GM21390 (cell line): ENCODE measurements at regions not wholly inside any gene's neighbourhood (a gene's known extent, or its start where the extent isn't known, plus 50 kb on each side); places are given as distances from the start of the nearest gene placed in this dataset.

Experiments
- ATAC-seq: cut with Tn5 transposase; IDR thresholded peaks from one replicate; pipeline ENCODE4 v1.9.1; 2021; ENCODE audit not compliant: unreplicated experiment

DNA sequence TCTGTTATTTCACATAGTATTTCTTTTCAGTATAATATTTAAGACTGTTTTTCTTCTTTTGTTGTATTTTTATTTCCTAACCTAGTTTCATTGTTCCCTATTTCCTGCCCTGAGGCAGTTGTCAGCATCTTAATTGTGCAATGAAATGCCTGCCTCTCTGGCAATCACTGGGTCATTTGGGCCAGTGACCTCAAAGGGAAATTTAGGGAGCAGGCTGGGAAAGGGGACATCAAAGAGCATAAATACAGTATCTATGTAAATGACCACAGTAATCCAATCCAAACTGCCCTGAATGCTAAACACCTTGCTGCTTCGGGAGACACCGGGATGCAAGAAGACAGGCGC, 147.8 kb downstream of the TLR5 start:
- no peak for ATAC-seq

DNA sequence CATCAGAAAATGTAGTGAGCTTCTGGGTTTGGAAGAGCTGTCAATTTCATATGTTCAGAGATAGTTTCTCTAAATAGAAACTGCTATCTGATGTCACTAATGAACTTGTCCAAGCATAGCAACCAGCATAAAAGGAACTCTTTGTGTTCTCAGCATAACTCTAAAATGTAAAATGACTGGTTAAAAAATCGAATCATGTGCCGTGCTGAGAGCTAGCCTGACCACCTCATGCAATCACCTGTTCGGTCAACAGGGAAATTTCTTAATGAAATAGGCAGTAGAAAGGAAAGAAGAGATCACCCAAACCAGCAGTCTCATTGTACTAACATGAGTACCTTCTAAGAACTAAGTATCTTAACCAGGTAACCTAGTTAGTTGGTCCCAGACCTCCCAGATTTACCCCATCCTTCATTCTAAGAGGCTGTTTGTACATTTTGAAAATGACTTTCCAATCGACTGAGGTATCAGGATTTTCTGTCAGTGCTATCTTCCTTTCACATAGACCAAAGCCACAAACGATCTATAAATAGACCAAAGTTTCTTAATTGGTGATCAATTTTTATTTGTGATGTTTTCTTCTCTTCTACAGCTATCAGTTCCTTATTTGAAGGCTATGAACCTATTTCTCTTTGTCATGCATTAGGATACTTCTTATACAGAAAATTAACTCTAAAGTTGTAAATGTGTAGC, 147.3 kb downstream of the TLR5 start:
- peak; percentile 45 for ATAC-seq

DNA sequence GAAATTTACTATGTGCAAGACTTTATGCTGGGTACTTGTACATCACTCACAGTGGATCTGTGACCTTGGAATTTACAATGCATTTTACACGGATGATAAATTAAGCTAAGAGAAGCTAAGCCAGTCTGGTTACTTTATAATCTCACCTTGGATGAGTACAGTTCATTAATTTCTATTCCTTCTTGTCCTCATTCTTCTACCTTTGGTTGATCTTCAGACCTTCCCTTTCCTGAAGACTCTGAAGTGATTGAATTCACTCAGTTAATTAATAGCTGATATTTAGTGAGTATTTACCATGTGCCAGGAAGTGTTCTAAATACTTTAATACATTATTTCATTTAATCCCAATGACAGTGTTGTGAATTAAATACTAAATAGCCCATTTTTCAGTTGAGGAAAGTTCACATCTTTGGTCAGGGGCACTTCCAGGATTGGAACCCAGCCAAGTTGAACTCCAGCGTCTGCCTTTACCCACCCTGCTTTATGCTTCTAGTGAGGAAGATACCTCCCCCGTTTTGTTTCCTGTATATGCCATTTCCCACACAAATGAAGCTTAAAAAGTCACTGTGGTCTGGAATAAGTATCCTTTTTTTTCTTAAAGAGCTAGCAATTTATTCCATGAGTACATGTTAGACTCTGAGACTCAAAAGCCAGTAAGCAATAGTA, 146.6 kb downstream of the TLR5 start:
- ATAC-seq, result no peak

DNA sequence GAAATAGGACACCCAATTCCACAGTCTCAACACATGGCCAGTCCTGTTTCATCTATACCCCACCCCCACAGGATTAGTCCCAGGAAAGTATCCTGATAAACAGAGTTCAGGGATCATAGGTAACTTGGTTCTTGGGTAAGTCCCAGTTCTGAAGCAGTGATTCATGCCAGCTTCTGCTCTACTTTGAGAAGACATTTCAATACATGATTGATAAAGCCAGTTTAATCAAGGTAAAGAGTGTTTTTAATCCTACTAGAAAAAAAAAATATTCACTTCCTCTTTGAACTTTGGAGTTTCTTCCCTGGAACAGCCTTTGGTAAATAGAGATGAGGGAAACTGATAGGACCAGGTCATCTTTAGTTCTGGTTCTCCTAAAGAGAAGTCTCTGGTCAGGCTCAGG, 142.4 kb downstream of the TLR5 start:
- no peak for ATAC-seq

DNA sequence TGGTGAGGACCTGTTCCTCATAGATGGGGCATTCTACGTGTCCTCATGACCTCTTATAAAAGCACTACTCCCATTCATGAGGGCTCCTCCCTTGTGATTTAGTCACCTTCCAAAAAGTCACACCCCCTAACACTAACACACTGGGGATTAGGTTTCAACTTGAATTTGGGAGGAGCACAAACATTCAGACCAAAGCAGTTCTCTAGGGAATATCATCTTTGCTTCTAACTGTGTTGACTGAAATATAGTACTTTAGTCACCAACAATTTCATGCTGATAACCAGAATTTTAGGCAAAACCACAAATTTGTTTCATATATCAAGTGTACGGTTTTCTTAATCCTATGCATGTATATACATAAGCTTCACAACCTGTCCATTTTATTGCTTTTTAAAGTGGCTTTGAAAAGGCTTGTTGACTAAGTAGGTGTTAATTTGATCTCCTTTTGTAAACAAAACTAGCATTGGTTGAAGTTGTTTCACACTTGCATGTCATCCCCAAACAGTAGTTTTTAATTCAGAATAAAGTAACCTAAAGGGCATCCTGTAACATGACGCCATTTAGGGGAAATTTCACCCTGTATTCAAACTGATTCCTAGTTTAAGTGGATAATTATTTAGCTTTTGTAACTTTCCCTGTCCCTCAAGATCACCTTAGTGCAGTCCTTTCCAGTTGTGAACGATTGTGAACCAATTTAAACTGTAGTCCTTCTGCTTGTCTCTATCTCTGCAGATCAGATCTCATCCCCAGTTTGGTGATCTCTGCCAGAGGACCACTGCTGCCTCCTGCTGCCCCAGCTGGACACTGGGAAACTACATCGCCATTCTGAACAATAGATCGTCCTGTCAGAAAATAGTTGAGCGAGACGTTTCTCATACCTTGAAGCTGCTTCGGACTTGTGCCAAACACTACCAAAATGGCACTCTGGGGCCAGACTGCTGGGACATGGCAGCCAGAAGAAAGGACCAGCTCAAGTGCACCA, 141.1 kb downstream of the TLR5 start:
- ATAC-seq, result no peak

DNA sequence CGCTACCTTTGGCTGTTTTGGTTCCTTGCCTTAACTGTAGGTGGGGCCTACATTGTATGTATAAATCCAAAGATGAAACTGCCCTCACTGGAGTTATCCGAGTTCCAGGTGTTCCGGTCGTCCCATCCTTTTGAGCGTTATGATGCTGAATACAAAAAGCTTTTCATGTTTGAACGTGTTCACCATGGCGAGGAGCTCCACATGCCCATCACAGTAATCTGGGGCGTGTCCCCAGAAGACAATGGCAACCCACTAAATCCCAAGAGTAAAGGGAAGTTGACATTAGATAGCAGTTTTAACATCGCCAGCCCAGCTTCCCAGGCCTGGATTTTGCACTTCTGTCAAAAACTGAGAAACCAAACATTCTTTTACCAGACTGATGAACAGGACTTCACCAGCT, 139.5 kb downstream of the TLR5 start:
- no peak for ATAC-seq

DNA sequence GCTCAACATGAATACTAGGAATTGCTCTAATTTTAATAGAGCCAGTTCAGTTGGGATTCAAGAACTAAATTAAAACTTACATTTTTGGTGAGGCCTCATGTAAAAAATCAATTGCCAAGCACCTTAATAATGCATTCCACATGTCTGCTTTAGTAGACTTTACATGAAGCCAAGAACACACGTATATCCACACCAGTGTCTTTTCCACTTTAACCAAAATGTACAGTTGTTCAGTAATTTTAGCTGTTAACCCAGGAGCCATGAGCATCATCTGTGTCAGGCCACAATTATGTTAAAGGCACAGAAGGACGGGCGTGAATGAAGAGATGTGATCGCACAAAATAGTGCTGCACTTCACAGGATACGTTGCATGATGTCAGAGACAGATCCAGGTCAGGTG, 136.7 kb downstream of the TLR5 start:
- no peak for ATAC-seq

DNA sequence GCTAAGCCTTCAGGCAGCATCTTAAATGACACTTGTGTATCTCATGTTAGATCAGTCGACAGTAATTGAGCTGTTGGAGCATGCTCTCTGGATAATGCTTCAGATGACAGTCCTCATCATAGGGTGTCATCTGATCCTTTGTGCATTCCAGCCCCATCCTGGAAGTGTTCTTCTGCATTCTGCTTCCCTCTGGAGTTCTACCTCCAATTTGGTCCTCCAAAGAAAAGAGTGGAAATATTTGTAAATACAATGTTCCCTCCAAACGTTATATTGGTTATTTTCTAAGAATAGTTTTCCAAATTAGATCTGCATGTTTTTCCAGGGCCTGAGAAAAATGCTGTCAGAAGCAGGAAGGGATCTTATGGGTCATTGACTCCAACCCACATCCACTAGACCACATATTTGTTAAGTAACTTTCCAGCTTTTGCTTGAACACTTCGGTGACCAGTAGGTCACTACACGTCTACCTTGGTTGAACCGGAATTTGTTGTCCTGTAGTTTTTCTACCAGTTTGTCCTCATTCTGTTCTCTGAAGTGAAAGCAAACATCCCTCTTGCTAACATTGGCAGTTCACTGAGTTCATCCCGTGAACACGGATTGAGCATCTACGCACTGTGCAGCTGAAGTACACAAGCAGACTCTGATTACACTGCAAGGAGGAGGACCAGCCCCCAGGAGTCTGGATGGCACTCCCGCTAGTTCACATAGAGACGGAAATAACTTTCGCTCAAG, 136.0 kb downstream of the TLR5 start:
- no peak for ATAC-seq

DNA sequence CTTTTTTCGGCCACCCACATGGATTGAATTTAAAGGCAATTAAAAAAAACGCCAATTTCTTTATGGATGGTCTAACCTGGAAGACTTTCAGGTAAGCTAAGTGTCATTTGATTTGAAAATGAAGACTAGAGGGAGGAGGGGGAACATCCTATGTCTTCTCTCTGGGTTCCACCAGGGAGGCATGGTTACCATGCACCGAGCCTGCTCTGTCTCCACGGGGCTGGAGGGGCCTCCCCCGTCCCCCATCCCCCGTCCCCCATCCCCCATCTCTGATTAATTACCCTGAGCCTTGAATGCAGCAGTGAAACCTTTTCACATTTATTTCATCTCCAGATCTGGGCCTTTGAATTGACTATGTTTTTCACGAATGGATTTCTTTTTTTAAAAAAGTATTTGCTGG, 135.1 kb downstream of the TLR5 start:
- ATAC-seq, result no peak

DNA sequence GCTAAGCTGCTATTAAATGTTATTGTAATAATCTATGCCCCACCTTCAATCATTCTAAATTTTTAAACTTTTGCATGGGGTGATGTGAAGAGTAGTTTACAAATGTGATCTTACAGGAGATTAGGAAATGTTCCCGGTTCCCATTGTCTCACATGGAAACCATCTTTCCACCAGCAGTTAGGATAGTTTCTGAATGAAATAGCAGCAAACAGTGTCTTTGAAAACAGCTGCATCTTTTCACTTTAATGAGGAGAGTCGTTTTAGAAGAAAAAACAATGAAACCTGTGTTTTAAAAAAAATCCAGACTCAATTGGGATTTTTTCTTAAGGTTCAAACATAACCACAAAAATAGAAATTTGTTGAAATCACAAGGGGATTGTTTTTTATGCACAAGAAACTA, 134.2 kb downstream of the TLR5 start:
- no peak for ATAC-seq

DNA sequence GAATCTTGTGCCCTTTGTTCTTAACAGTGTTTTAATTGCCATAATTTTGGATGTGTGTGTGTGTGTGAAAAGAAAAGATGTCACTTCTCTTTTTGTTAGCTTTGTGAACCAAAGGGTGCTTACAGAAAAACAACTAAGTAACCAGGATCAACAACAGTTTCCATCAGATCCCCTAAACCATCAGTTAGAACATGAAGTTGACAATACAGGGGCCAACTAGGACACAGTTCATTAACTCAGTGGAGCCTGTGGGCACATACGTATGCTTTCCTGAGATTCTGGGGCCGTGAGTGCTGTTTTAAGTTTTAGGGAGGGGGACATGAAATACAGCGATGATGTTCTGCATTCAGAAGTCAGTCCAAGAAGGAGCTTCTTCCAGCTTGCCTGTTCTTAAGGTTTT, 133.6 kb downstream of the TLR5 start:
- ATAC-seq, result no peak

DNA sequence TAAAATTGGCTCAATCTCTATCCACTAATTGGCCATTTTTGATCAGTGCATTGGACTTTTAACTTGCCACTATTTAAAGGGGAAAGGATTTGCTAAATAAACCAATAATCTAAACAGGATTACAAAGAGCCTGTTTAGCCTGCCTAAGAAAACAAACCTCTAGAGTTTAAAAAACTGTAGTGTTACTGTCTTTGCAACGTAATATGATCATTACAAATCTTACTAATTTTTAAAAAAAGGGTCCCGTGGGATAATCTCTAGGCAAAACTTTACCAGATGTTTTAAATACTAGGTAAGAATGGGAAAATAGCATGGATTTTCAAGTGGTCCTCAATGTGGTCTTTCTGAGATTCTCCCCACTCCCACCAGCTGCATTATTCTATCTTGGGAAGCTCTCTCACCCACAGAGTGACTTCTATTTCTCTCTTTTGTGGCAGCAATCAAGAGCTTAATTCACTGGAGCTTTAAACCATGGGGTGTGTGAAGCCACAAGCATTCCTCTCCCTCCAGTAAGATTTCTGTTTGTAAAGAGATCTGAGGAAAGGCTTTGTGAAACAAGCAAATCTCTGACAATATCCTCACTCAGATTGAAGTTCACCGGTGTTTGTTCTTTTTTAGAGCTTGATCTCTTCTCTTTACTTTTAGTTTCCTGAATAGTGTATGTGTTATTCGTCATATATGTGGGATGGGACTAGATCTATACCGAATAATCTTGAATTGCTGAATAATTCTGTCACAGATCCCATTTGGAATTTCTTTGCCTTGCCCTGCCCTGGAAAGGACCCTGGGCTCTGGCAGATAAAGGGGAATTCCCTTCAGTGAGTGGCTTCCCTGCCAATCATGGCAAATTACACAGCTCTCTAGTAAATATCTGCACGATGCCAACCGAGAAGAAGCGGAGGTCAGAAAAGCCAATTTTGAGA, 132.2 kb downstream of the TLR5 start:
- ATAC-seq, result no peak

DNA sequence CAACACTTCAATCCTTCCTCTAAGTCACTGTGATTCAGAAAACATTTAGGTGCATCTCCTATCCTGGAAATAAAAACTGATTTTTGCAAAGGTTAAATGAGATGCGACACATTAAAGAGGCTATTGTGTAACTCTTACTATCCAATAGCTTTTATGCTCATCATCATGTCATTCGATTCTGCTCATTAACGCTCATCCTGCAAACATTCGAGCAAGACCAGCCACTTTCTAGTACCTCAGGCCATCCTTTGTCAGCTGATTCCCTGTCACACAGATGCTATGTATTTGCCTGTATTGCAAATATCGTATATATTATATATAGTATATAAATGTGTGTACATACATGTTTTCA, 131.6 kb downstream of the TLR5 start:
- ATAC-seq, result no peak

DNA sequence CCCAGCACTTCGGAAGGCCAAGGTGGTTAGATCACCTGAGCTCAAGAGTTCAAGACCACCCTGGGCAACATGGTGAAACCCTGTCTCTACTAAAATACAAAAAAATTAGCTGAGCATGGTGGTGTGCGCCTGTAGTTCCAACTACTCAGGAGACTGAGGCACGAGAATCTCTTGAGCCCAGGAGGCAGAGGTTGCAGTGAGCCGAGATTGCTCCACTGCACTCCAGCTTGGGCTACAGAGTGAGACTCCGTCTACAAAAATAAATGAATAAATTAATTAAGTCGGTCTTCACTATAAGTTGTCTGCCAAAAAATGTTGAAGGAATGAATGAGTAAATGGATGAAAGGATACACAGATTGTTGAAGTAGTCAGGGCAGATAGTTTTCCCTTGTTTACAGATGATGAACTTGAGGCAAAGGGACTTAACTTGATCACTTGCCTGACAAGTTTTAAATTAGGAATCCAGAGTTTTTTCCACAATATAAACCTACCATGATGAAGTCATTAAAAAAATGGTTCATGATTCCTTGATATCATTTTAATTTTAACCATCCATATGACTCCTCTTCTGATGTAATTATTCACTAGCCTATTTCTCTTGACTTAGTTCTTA, 130.8 kb downstream of the TLR5 start:
- ATAC-seq, result no peak

DNA sequence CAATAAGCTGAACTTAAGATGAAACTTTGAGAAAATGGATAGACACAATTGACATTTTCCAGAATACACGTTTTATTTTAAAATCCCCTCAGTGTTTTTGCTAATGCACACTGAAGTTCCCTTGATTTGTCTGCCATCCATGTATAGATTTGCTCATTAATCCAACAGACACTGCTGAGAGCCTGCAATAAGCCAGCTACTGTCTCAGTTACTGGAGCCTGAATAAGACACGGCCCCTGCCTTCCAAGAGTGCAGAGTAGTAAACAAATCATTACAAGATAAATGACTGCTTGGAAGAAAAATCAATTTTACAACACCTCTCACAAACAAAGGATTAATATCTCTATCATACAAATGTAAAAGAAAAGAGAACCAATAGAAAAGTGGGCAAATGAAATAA, 130.1 kb downstream of the TLR5 start:
- no peak for ATAC-seq

DNA sequence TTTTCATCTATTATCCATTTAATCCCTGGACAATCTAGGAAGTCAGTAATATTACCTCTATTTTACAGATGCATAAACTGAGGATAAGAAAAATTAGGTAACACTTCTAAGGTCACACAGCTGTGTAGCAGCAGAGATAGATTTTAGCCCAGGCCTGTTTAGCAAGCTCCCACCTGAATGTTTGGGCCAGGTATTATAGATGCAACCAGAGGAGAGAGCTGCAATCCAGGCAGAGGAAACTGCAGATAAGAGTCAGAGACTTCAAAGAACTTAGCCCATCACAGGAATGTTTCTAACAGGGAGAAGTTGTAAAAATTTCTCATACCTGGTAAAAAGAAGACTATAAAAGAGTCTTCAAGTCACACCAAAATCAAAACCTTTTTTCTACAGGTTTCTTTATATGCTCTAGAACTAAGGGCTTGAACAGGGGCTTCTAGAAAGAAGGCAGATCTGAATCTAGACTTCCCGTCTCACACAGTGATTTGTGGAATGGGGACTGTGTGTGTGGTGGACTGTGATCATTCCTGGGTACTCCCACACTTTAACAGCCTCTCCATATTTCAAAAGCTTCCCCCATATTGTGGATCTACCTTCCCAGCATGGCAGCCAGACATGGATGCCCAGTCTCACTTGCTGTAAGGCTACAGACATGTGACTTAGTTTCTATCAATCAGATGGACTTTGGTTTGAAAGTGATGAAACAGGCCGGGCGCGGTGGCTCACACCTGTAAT, 128.7 kb downstream of the TLR5 start:
- no peak for ATAC-seq

DNA sequence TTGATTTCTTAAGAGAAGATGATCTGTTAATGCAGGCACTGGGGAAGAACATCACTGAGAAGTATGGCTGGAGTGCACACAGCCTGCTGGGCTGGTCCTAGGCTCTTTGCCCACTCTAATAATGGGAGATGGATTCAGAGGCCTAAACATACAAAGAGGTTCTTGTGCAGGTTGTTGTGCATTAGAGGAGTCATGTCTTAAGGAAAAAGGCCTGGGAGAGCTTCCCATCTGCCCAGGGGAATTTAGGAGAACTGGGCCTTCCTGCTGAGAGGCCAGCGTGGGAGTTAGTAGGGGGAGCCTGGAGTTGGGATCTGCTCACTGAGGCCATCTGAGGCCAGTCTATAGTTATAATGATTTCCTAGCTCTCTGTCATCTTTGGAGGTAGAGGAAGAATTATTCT, 126.7 kb downstream of the TLR5 start:
- ATAC-seq, result no peak

DNA sequence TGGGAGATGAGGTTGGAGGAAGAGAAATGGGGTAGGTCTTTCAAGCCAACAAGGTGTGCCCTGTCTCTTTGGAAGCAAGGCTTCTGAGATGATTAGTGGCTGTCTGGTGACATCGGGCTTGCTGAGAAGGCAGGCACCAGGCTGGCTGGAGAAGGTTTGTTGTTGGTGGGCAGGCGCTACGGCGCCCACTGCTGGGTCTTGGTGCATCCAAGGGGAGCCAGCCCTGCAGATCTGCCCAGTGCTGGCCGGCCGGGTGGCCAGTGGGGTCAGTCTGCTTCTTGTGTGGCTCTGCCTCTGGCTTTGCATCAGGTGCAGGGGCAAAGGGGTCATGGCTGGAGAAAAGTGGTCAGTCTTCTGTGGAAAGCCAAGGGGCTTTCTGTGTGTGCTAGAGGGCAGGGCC, 126.2 kb downstream of the TLR5 start:
- no peak for ATAC-seq

DNA sequence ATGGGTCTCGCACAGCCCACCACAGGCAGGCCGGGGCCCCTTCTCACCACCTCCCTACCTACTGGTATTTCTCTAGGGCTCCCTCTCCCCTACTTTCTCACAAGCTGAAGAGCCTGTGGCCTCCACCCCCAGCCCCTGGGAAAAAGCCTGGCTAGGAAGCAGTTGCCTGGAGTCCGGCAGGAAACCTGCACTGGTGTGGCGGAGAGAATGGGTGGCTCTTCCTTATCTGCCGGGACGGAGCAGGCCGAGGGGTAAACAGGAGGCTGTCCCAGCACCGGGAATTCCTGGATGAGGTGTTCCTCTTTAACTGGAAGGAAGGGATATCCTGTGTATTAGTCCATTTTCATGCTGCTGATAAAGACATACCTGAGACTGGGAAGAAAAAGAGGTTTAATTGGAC, 125.8 kb downstream of the TLR5 start:
- no peak for ATAC-seq
